Activated T-cell treated with anti-CD3 and anti-CD28 coated beads for 24 hours (primary cell): ENCODE measurements at regions not wholly inside any gene's neighbourhood (a gene's known extent, or its start where the extent isn't known, plus 50 kb on each side); places are given as distances from the start of the nearest gene placed in this dataset.

Experiments
- DNase-seq: peaks from one replicate; pipeline ENCODE4 v3.0.0-alpha.2; 2020; ENCODE audit warnings: low read depth

GRCh38 chr20:30007496-30007895, 1250.0 kb upstream of the DEFB115 start:
- DNase-seq: peak; percentile 0
